ENCODE measurements at regions not wholly inside any gene's neighbourhood (a gene's known extent, or its start where the extent isn't known, plus 50 kb on each side); places are given as distances from the start of the nearest gene placed in this dataset.
"Not testable (repeated sequence)": the region's sequence is repeated elsewhere in the genome, so short reads cannot be mapped to it uniquely, and the experiment has no call there.

DNA sequence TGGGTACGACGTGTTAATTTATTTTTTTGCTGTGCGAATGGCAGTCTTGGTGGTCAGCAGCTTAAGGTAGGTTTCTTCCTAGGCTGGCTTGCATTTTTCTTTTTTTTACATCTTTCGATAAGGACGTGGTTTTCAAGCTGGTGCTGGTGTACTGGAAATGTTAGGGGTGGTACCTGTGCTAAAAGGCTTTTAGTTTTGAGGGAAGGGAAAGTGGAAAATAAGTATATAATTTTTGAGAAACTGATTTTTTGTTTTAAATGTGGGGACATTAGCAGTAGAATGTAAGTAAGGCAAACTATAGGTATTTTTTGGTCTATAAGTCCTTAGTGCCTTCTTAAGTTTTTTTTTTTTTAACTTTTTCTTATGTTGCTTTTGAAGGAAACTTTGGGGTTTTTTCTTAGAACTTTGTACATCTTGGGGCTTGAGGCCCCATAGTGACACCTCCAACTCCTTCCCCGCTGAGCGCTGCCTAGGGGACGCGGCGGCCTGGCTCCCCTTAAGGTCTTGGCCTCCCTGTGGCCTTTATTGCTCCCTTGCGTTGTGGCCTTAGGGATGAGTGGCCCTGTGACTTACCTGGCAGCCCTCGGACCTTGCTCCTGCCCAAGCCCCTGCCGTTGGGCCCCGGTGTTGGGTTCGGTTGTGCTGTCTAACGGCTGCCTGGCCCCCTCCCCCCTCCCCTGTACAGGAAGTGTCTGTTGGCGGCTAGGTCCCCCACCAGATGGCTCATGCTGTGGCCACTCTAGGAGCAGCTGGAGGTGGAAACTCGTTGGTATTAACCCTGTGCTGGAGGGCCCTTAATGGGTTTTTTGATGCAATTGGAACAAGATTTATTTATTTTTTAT lies 88.0 kb upstream of the RPRML start:
- Histone ChIP-seq H3K36me3 (peaks cover 0 to 13% of the 10 kb centered on the region in 2 donors), H3K4me3 (peak overlapping the region; percentile 70 to 82), H3K27ac (peak overlapping the region; percentile 54 to 90 (median 84)), H3K9me3 (peaks cover 0 to 3% (median 0%) of the 10 kb centered on the region in 3 donors), H3K4me1 (peaks cover 0 to 14% (median 0%) of the 10 kb centered on the region in 3 donors), H3K27me3 (no peaks in the 10 kb centered on the region)
- TF ChIP-seq POLR2AphosphoS5 (IDR thresholded peaks at IDR 0.05) (peak; percentile 70), EP300 (IDR thresholded peaks at IDR 0.05) (no peak), POLR2A (IDR thresholded peaks at IDR 0.05) (peak; percentile 50 to 55)
- TF ChIP-seq, protein P1, sequence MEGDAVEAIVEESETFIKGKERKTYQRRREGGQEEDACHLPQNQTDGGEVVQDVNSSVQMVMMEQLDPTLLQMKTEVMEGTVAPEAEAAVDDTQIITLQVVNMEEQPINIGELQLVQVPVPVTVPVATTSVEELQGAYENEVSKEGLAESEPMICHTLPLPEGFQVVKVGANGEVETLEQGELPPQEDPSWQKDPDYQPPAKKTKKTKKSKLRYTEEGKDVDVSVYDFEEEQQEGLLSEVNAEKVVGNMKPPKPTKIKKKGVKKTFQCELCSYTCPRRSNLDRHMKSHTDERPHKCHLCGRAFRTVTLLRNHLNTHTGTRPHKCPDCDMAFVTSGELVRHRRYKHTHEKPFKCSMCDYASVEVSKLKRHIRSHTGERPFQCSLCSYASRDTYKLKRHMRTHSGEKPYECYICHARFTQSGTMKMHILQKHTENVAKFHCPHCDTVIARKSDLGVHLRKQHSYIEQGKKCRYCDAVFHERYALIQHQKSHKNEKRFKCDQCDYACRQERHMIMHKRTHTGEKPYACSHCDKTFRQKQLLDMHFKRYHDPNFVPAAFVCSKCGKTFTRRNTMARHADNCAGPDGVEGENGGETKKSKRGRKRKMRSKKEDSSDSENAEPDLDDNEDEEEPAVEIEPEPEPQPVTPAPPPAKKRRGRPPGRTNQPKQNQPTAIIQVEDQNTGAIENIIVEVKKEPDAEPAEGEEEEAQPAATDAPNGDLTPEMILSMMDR (IDR thresholded peaks at IDR 0.05), result peak in 1 of 4 experiments; percentile 38
- WGBS, 2 donors (ENCODE audit: low coverage in 1 of 2), result 2 to 3% methylated on average over 12 to 13 of the region's 18 CpGs
- ATAC-seq, result peak; percentile 98

DNA sequence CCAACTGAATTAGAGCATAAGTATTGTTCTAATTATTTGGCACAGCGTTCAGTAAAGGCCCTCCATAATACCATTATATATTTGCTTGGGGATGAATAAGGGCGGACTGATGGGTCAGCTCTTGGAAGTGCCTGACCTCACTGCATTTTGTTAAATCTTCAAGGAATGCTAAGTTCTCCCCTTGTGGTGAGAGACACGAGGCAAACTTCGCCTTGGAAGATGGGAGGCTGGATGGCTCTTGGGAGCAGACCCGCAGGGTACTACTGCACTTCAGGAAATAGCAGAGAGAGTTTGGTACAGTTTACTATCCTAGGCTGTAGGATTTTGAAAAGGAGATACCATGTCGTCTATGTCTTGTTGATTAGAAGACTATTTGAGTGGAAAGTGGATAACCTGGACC lies 87.0 kb upstream of the RPRML start:
- Histone ChIP-seq H3K27me3 (no peaks in the 10 kb centered on the region), H3K27ac (no peak overlapping the region), H3K9me3 (peaks cover 0 to 3% (median 0%) of the 10 kb centered on the region in 3 donors), H3K4me1 (peaks cover 0 to 14% (median 0%) of the 10 kb centered on the region in 3 donors), H3K4me3 (no peak overlapping the region), H3K36me3 (peaks cover 0 to 10% of the 10 kb centered on the region in 2 donors)
- WGBS, 2 donors (ENCODE audit: low coverage in 1 of 2), result 49 to 59% methylated on average over 5 to 6 of the region's 6 CpGs
- TF ChIP-seq, protein P1 (IDR thresholded peaks at IDR 0.05), result no peak
- no peak for TF ChIP-seq EP300 (IDR thresholded peaks at IDR 0.05)
- no peak for TF ChIP-seq POLR2A (IDR thresholded peaks at IDR 0.05)
- TF ChIP-seq POLR2AphosphoS5 (IDR thresholded peaks at IDR 0.05), result no peak
- ATAC-seq, result no peak

DNA sequence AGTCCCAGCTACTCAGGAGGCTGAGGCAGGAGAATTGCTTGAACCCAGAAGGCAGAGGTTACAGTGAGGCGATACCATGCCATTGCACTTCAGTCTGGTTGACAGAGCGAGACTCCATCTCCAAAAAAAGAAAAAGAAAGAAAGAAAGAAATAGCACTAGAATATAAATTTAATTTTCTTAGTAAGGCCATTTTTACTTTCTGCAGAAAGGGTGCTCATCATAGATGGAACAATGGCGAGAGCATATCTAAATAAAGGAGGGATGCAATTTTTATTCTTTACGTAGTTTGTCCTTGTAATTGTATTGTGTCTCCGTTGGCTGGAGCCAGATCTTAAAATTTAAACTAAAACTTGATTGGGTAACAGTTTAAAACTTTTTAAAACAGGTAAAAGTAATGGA lies 85.6 kb upstream of the RPRML start:
- Histone ChIP-seq H3K27ac (no peak overlapping the region), H3K9me3 (peaks cover 0 to 3% (median 0%) of the 10 kb centered on the region in 3 donors), H3K27me3 (no peaks in the 10 kb centered on the region), H3K4me3 (no peak overlapping the region), H3K4me1 (peaks cover 0 to 14% (median 0%) of the 10 kb centered on the region in 3 donors), H3K36me3 (peaks cover 0 to 10% of the 10 kb centered on the region in 2 donors)
- ATAC-seq, result no peak
- TF ChIP-seq POLR2AphosphoS5 (IDR thresholded peaks at IDR 0.05), result no peak
- TF ChIP-seq EP300 (IDR thresholded peaks at IDR 0.05), result no peak
- TF ChIP-seq, protein P1 (IDR thresholded peaks at IDR 0.05), result no peak
- TF ChIP-seq POLR2A (IDR thresholded peaks at IDR 0.05), result no peak
- WGBS, 2 donors (ENCODE audit: low coverage in 1 of 2), result 99 to 100% methylated on average over 4 to 5 of the region's 5 CpGs

DNA sequence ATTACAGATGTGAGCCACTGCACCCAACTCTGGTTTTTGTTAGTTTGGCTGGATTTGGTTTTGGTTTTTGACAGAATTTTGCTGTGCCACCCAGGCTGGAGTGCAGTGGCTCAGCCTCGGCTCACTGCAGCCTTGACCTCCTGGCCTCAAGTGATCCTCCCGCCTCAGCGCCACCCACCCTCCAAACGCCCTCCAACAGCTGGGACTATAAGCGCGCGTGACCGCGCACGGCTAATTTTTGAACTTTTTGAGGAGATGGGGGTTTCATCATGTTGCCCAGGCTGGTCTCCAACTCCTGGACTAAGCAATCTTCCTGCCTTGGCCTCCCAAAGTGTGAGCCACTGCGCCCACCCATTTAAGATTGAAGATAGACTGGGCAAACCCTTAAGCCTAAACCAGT lies 84.4 kb upstream of the RPRML start:
- TF ChIP-seq POLR2A (IDR thresholded peaks at IDR 0.05), result no peak
- TF ChIP-seq POLR2AphosphoS5 (IDR thresholded peaks at IDR 0.05), result no peak
- no peak for ATAC-seq
- 95 to 98% methylated on average over 9 to 11 of the region's 11 CpGs for WGBS, 2 donors (ENCODE audit: low coverage in 1 of 2)
- H3K4me3 ChIP-seq, result no peak overlapping the region
- peaks cover 0 to 3% (median 0%) of the 10 kb centered on the region in 3 donors for H3K9me3 ChIP-seq
- H3K36me3 ChIP-seq, result peaks cover 0 to 10% of the 10 kb centered on the region in 2 donors
- peaks cover 0 to 14% (median 0%) of the 10 kb centered on the region in 3 donors for H3K4me1 ChIP-seq
- H3K27ac ChIP-seq, result no peak overlapping the region
- H3K27me3 ChIP-seq, result no peaks in the 10 kb centered on the region

DNA sequence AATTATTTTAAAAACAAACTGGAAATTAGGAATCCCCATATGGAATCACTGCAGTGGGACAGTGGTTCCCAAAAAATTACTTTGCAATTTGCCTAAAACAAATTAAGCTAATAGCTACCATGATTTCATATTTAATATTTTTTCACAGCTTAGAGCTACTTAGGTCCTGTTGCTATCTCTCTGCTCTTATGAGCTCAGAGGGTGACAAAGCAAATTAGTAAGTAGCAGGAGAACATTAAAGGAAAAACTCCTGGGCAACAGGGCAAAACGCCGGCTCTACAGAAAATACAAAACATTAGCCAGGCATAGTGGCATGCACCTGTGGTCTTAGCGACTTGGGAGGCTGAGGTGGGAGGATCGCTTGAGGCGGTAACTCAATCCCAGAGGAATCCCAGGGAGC lies 83.8 kb upstream of the RPRML start:
- not testable (repeated sequence) for H3K4me3 ChIP-seq, H3K27me3 ChIP-seq, H3K27ac ChIP-seq, H3K9me3 ChIP-seq, H3K36me3 ChIP-seq, ATAC-seq
- peaks cover 0 to 14% (median 0%) of the 10 kb centered on the region in 3 donors for H3K4me1 ChIP-seq
- WGBS, 2 donors (ENCODE audit: low coverage in 1 of 2), result 95 to 100% methylated on average over 2 to 5 of the region's 5 CpGs

DNA sequence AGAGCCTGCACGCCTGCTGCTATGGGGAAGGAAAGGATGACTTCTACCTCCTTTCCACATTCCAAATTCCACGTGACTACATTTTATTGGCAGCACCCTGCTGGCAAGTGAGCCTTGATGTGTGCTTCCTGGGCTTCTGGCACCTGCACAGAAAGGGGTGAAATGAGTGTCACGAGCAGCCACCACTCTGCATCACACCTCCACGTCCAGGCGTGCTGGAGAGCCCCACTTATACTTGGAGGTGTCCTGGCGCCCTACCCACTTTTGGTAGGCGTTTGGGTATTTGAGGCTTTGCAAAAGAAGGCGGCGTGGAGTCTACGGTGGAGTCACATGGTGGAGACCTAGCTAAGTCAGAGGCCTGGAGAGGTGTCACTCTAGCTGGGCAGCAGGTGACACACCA lies 81.0 kb upstream of the RPRML start:
- not testable (repeated sequence) for ATAC-seq, H3K4me3 ChIP-seq, H3K27ac ChIP-seq, H3K4me1 ChIP-seq, H3K9me3 ChIP-seq, H3K27me3 ChIP-seq
- 67 to 76% methylated on average over 2 to 7 of the region's 10 CpGs for WGBS, 2 donors (ENCODE audit: low coverage in 1 of 2)
- peaks cover 0 to 26% of the 10 kb centered on the region in 2 donors for H3K36me3 ChIP-seq
